ENCODE measurements at regions not wholly inside any gene's neighbourhood (a gene's known extent, or its start where the extent isn't known, plus 50 kb on each side); places are given as distances from the start of the nearest gene placed in this dataset.
"Not testable (repeated sequence)": the region's sequence is repeated elsewhere in the genome, so short reads cannot be mapped to it uniquely, and the experiment has no call there.

GRCh38 chr2:238776003-238776760 is 71.7 kb upstream of the TWIST2 start:
- H3K4me3 Mint-ChIP-seq = no peak overlapping the region
- intact Hi-C loops (cut with micrococcal nuclease) = no loop called here
- no peak for DNase-seq

GRCh38 chr2:238776761-238777046 is 71.2 kb upstream of the TWIST2 start:
- DNase-seq; H3K27ac Mint-ChIP-seq; H3K27me3 Mint-ChIP-seq; H3K9me3 Mint-ChIP-seq; H3K4me3 Mint-ChIP-seq; intact Hi-C loops (cut with micrococcal nuclease); H3K4me1 Mint-ChIP-seq; H3K36me3 Mint-ChIP-seq (ENCODE audit: low read depth): not testable (repeated sequence)

More at GRCh38 chr2:238776003-238776760, 71.7 kb upstream of the TWIST2 start:
- H3K36me3 Mint-ChIP-seq (ENCODE audit: low read depth) = no peaks in the 10 kb centered on the region
- no peaks in the 10 kb centered on the region for H3K27me3 Mint-ChIP-seq
- H3K9me3 Mint-ChIP-seq = no peaks in the 10 kb centered on the region
- no peaks in the 10 kb centered on the region for H3K4me1 Mint-ChIP-seq
- no peak overlapping the region for H3K27ac Mint-ChIP-seq

GRCh38 chr2:238777369-238778067 is 70.4 kb upstream of the TWIST2 start:
- no peaks in the 10 kb centered on the region for H3K4me1 Mint-ChIP-seq
- H3K36me3 Mint-ChIP-seq (ENCODE audit: low read depth) = no peaks in the 10 kb centered on the region
- H3K27ac Mint-ChIP-seq = no peak overlapping the region
- intact Hi-C loops (cut with micrococcal nuclease) = no loop called here
- H3K27me3 Mint-ChIP-seq = no peaks in the 10 kb centered on the region
- no peak for DNase-seq
- H3K9me3 Mint-ChIP-seq = no peaks in the 10 kb centered on the region
- no peak overlapping the region for H3K4me3 Mint-ChIP-seq

- H3K9me3 Mint-ChIP-seq = no peaks in the 10 kb centered on the region
- no peaks in the 10 kb centered on the region for H3K4me1 Mint-ChIP-seq
- intact Hi-C loops (cut with micrococcal nuclease) = loop anchor here (5.0 to 10.0 kb wide), 2 partner anchors 270 to 428 kb away; no protein-coding TSS in a partner anchor
- no peak overlapping the region for H3K4me3 Mint-ChIP-seq
- H3K36me3 Mint-ChIP-seq (ENCODE audit: low read depth) = no peaks in the 10 kb centered on the region
- peak; percentile 84 for DNase-seq
- no peak overlapping the region for H3K27ac Mint-ChIP-seq
- H3K27me3 Mint-ChIP-seq = no peaks in the 10 kb centered on the region
Observed at GRCh38 chr2:238784671-238785527, 63.0 kb upstream of the TWIST2 start.

GRCh38 chr2:238785528-238785860 is 62.4 kb upstream of the TWIST2 start:
- Mint-ChIP-seq H3K9me3 (no peaks in the 10 kb centered on the region), H3K4me1 (no peaks in the 10 kb centered on the region), H3K4me3 (no peak overlapping the region), H3K27ac (no peak overlapping the region), H3K27me3 (no peaks in the 10 kb centered on the region), H3K36me3 (ENCODE audit: low read depth) (no peaks in the 10 kb centered on the region)
- no peak for DNase-seq
- intact Hi-C loops (cut with micrococcal nuclease) = loop anchor here (5.0 to 10.0 kb wide), 2 partner anchors 271 to 428 kb away; no protein-coding TSS in a partner anchor

- intact Hi-C loops (cut with micrococcal nuclease) = loop anchor here (5.0 to 10.0 kb wide), 2 partner anchors 272 to 429 kb away; no protein-coding TSS in a partner anchor
- Mint-ChIP-seq H3K27me3 (no peaks in the 10 kb centered on the region), H3K9me3 (no peaks in the 10 kb centered on the region)
Observed at GRCh38 chr2:238786379-238786778, 61.5 kb upstream of the TWIST2 start.

GRCh38 chr2:238786792-238787490 is 60.9 kb upstream of the TWIST2 start:
- H3K4me3 Mint-ChIP-seq = no peak overlapping the region
- H3K27me3 Mint-ChIP-seq = no peaks in the 10 kb centered on the region
- H3K4me1 Mint-ChIP-seq = no peaks in the 10 kb centered on the region
- H3K36me3 Mint-ChIP-seq (ENCODE audit: low read depth) = no peaks in the 10 kb centered on the region
- no peak overlapping the region for H3K27ac Mint-ChIP-seq
- intact Hi-C loops (cut with micrococcal nuclease) = loop anchor here (5.0 to 10.0 kb wide), 2 partner anchors 272 to 430 kb away; no protein-coding TSS in a partner anchor
- DNase-seq = no peak
- no peaks in the 10 kb centered on the region for H3K9me3 Mint-ChIP-seq

More at GRCh38 chr2:238786379-238786778, 61.5 kb upstream of the TWIST2 start:
- no peak for DNase-seq
- no peak overlapping the region for H3K4me3 Mint-ChIP-seq
- H3K4me1 Mint-ChIP-seq = no peaks in the 10 kb centered on the region
- no peaks in the 10 kb centered on the region for H3K36me3 Mint-ChIP-seq (ENCODE audit: low read depth)
- H3K27ac Mint-ChIP-seq = no peak overlapping the region

GRCh38 chr2:238787501-238787900 is 60.4 kb upstream of the TWIST2 start:
- intact Hi-C loops (cut with micrococcal nuclease) = loop anchor here (5.0 to 10.0 kb wide), 2 partner anchors 273 to 430 kb away; no protein-coding TSS in a partner anchor
- Mint-ChIP-seq H3K4me1 (no peaks in the 10 kb centered on the region), H3K36me3 (ENCODE audit: low read depth) (no peaks in the 10 kb centered on the region), H3K4me3 (no peak overlapping the region), H3K9me3 (no peaks in the 10 kb centered on the region), H3K27ac (no peak overlapping the region), H3K27me3 (no peaks in the 10 kb centered on the region)
- DNase-seq = no peak

- Mint-ChIP-seq H3K4me1 (no peaks in the 10 kb centered on the region), H3K4me3 (no peak overlapping the region), H3K27ac (no peak overlapping the region), H3K36me3 (ENCODE audit: low read depth) (no peaks in the 10 kb centered on the region), H3K27me3 (no peaks in the 10 kb centered on the region), H3K9me3 (no peaks in the 10 kb centered on the region)
- intact Hi-C loops (cut with micrococcal nuclease) = loop anchor here (5.0 to 10.0 kb wide), 2 partner anchors 275 to 432 kb away; no protein-coding TSS in a partner anchor
- DNase-seq = no peak
Observed at GRCh38 chr2:238789317-238789806, 58.5 kb upstream of the TWIST2 start.

GRCh38 chr2:238790126-238790832 is 57.6 kb upstream of the TWIST2 start:
- H3K27ac Mint-ChIP-seq = no peak overlapping the region
- DNase-seq = no peak
- H3K4me3 Mint-ChIP-seq = no peak overlapping the region
- H3K27me3 Mint-ChIP-seq = no peaks in the 10 kb centered on the region
- H3K36me3 Mint-ChIP-seq (ENCODE audit: low read depth) = no peaks in the 10 kb centered on the region
- H3K9me3 Mint-ChIP-seq = no peaks in the 10 kb centered on the region
- intact Hi-C loops (cut with micrococcal nuclease) = no loop called here
- H3K4me1 Mint-ChIP-seq = no peaks in the 10 kb centered on the region

GRCh38 chr2:238790833-238791230 is 57.1 kb upstream of the TWIST2 start:
- DNase-seq = no peak
- Mint-ChIP-seq H3K9me3 (no peaks in the 10 kb centered on the region), H3K4me1 (no peaks in the 10 kb centered on the region), H3K27me3 (no peaks in the 10 kb centered on the region), H3K4me3 (no peak overlapping the region), H3K36me3 (ENCODE audit: low read depth) (no peaks in the 10 kb centered on the region), H3K27ac (no peak overlapping the region)
- intact Hi-C loops (cut with micrococcal nuclease) = no loop called here

- Mint-ChIP-seq H3K27ac (no peak overlapping the region), H3K36me3 (ENCODE audit: low read depth) (no peaks in the 10 kb centered on the region), H3K27me3 (no peaks in the 10 kb centered on the region), H3K4me1 (no peaks in the 10 kb centered on the region), H3K4me3 (no peak overlapping the region), H3K9me3 (no peaks in the 10 kb centered on the region)
- intact Hi-C loops (cut with micrococcal nuclease) = no loop called here
- DNase-seq = no peak
Observed at GRCh38 chr2:238791354-238791753, 56.5 kb upstream of the TWIST2 start.

- H3K9me3 Mint-ChIP-seq = no peaks in the 10 kb centered on the region
- no peak overlapping the region for H3K4me3 Mint-ChIP-seq
- peaks cover under 1% of the 10 kb centered on the region for H3K27me3 Mint-ChIP-seq
- no peak overlapping the region for H3K27ac Mint-ChIP-seq
- H3K36me3 Mint-ChIP-seq (ENCODE audit: low read depth) = no peaks in the 10 kb centered on the region
- no peak for DNase-seq
- H3K4me1 Mint-ChIP-seq = no peaks in the 10 kb centered on the region
- intact Hi-C loops (cut with micrococcal nuclease) = no loop called here
Observed at GRCh38 chr2:238793306-238793705, 54.6 kb upstream of the TWIST2 start.
